Neuronal stem cell (in vitro differentiated cells): ENCODE measurements at regions not wholly inside any gene's neighbourhood (a gene's known extent, or its start where the extent isn't known, plus 50 kb on each side); places are given as distances from the start of the nearest gene placed in this dataset.

Source experiments
- DNase-seq: peaks from one replicate; pipeline ENCODE4 v3.0.0-alpha.2; 2013; ENCODE audit warnings: low spot score
- H2AFZ ChIP-seq: one replicate; pipeline ENCODE4 v1.6.1; 2013; ENCODE audit warnings: mild to moderate bottlenecking, low read length, inconsistent platforms
- H2AK5ac ChIP-seq: 2 replicates; pipeline ENCODE4 v1.6.1; 2013; ENCODE audit warnings: low read depth, mild to moderate bottlenecking, inconsistent platforms, low read length, moderate library complexity, mixed read lengths
- H2BK120ac ChIP-seq: 2 replicates; pipeline ENCODE4 v1.6.1; 2013; ENCODE audit warnings: low read depth, mild to moderate bottlenecking, inconsistent platforms, low read length, moderate library complexity, mixed read lengths
- H2BK12ac ChIP-seq: one replicate; pipeline ENCODE4 v1.6.1; 2013; ENCODE audit warnings: low read length, inconsistent platforms
- H2BK15ac ChIP-seq: 2 replicates; pipeline ENCODE4 v1.6.1; 2013; ENCODE audit warnings: mild to moderate bottlenecking, low read length, inconsistent platforms, mixed read lengths
- H2BK5ac ChIP-seq: one replicate; pipeline ENCODE4 v1.6.1; 2013; ENCODE audit warnings: inconsistent platforms, mild to moderate bottlenecking, low read length, moderate library complexity
- H3K14ac ChIP-seq: one replicate; pipeline ENCODE4 v1.6.1; 2013; ENCODE audit warnings: low read length, inconsistent platforms
- H3K18ac ChIP-seq: 2 replicates; pipeline ENCODE4 v1.6.1; 2013; ENCODE audit warnings: low read length, inconsistent platforms
- H3K23ac ChIP-seq: 2 replicates; pipeline ENCODE4 v1.6.1; 2013; ENCODE audit warnings: low read depth, mild to moderate bottlenecking, mixed read lengths, low read length, inconsistent platforms; ENCODE audit not compliant: poor library complexity
- H3K27ac ChIP-seq: replicated peaks from 3 replicates; pipeline ENCODE4 v1.5.1; 2013; ENCODE audit warnings: low read length, inconsistent platforms
- H3K27me3 ChIP-seq, 3 experiments: 2 replicates each; pipeline ENCODE4 v1.6.1; 2013; ENCODE audit warnings: low read length in 3 of 3, mild to moderate bottlenecking in 2 of 3, inconsistent platforms in 1 of 3, low read depth in 1 of 3, mixed read lengths in 1 of 3, moderate library complexity in 1 of 3; ENCODE audit not compliant: control insufficient read depth in 3 of 3, insufficient read depth in 3 of 3
- H3K36me3 ChIP-seq, 2 donors: replicated peaks in 1 of 2; 2 replicates each; pipeline ENCODE4 v1.6.1; 2013; ENCODE audit warnings: low read length in 2 of 2; ENCODE audit not compliant: control insufficient read depth in 2 of 2, insufficient read depth in 2 of 2
- H3K4ac ChIP-seq: 2 replicates; pipeline ENCODE4 v1.6.1; 2013; ENCODE audit warnings: inconsistent platforms, mild to moderate bottlenecking, low read length, moderate library complexity
- H3K4me1 ChIP-seq, 2 donors: 1 replicate in 1 of 2; 2 replicates in 1 of 2; pipeline ENCODE4 v1.6.1; 2013; ENCODE audit warnings: low read length in 2 of 2, low read depth in 1 of 2; ENCODE audit not compliant: control insufficient read depth in 2 of 2, insufficient read depth in 1 of 2
- H3K4me2 ChIP-seq: one replicate; pipeline ENCODE4 v1.6.1; 2013; ENCODE audit warnings: mild to moderate bottlenecking, low read length, inconsistent platforms; ENCODE audit not compliant: insufficient read depth, poor library complexity, severe bottlenecking
- H3K4me3 ChIP-seq, 2 donors: 2 replicates each; pipeline ENCODE4 v1.5.1; 2013; ENCODE audit warnings: low read length in 2 of 2, mild to moderate bottlenecking in 2 of 2, inconsistent platforms in 1 of 2, moderate library complexity in 1 of 2
- H3K79me1 ChIP-seq: one replicate; pipeline ENCODE4 v1.6.1; 2013; ENCODE audit warnings: low read depth, mild to moderate bottlenecking, inconsistent platforms, low read length, moderate library complexity
- H3K9ac ChIP-seq: one replicate; pipeline ENCODE4 v1.6.1; 2013; ENCODE audit warnings: mild to moderate bottlenecking, low read depth, low read length, inconsistent platforms; ENCODE audit not compliant: poor library complexity
- H3K9me3 ChIP-seq, 2 donors: replicated peaks in 1 of 2; 2 replicates each; pipeline versions ENCODE3 to v1.6.1; 2013; ENCODE audit warnings: low read length in 2 of 2, mild to moderate bottlenecking in 2 of 2, inconsistent platforms in 1 of 2, low read depth in 1 of 2, mixed read lengths in 1 of 2, moderate library complexity in 1 of 2; ENCODE audit not compliant: control insufficient read depth in 2 of 2, insufficient read depth in 1 of 2
- H4K8ac ChIP-seq: one replicate; pipeline ENCODE4 v1.6.1; 2013; ENCODE audit warnings: low read depth, mild to moderate bottlenecking, inconsistent platforms, low read length, moderate library complexity
- H4K91ac ChIP-seq: one replicate; pipeline ENCODE4 v1.6.1; 2013; ENCODE audit warnings: low read length, low read depth, mild to moderate bottlenecking, inconsistent platforms; ENCODE audit not compliant: poor library complexity
- WGBS, 2 donors: extraction: QIAGEN DNeasy Blood & Tissue Kit; methylation state at CpG; one replicate each; pipeline ENCODE4 v1.1.7; 2013; ENCODE audit warnings: missing lambda C conversion rate in 2 of 2, mixed read lengths in 1 of 2; ENCODE audit not compliant: insufficient read length in 2 of 2, insufficient replicate concordance in 1 of 2; ENCODE audit errors: extremely low coverage in 2 of 2; 5-methylcytosine and 5-hydroxymethylcytosine counted together

DNA sequence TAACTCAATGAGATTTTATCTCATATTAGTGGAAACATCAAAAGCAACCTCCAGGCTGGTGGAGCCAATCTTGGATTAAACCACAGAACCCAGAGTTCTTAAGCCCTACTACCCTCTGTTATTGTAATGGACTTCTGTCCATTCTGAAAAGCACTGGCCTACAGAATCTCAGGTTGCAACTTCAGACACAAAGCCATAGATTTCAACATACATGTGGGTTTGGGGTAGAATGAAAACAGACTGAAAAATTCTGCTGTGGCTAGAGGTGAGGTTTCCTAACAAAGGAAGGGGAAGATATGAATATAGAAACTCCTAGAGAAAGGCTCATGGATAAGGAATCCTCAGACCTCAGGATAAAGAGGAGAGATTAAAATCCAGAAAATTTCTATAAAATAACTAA is 569.8 kb upstream of the RIOK2 start:
- Histone ChIP-seq H2BK120ac (no peak overlapping the region), H4K8ac (no peak overlapping the region), H3K4ac (no peak overlapping the region), H2AFZ (peak overlapping the region; percentile 24), H2BK15ac (no peak overlapping the region), H3K4me1 (no peaks in the 10 kb centered on the region), H2BK12ac (no peak overlapping the region), H2BK5ac (no peak overlapping the region), H3K18ac (no peak overlapping the region), H3K36me3 (no peaks in the 10 kb centered on the region), H3K23ac (no peak overlapping the region), H3K9me3 (no peaks in the 10 kb centered on the region), H3K27me3 (no peaks in the 10 kb centered on the region), H3K79me1 (no peaks in the 10 kb centered on the region), H3K27ac (no peak overlapping the region), H3K9ac (no peak overlapping the region), H4K91ac (no peak overlapping the region), H3K4me3 (no peak overlapping the region), H3K4me2 (no peak overlapping the region), H2AK5ac (no peak overlapping the region), H3K14ac (no peak overlapping the region)
- DNase-seq: no peak

DNA sequence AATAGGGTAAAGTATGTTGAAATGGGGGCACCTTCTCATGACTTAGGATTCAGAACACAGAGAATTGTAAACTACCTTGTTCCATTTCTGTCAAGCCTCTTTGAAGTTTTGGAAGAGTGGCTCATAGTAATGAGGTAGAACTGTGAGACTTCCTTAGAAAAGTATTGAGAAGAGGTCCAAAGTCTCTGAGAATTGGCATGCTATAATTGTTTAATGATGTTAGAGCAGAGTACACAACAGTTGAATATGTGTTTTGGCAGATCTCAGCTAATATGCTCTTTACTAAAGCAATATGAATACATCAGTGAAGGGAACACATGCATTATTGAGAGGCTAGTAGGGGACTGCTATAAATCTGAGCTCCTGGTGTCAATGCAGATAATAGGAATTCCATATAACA is 579.4 kb upstream of the RIOK2 start:
- no peak overlapping the region for H3K4me2 ChIP-seq
- no peaks in the 10 kb centered on the region for H3K36me3 ChIP-seq
- H3K18ac ChIP-seq: no peak overlapping the region
- H3K4me1 ChIP-seq: no peaks in the 10 kb centered on the region
- H4K91ac ChIP-seq: no peak overlapping the region
- no peak overlapping the region for H2AK5ac ChIP-seq
- H2BK120ac ChIP-seq: no peak overlapping the region
- no peaks in the 10 kb centered on the region for H3K27me3 ChIP-seq
- DNase-seq: no peak
- H2BK15ac ChIP-seq: no peak overlapping the region
- no peak overlapping the region for H4K8ac ChIP-seq
- no peaks in the 10 kb centered on the region for H3K79me1 ChIP-seq
- H3K14ac ChIP-seq: no peak overlapping the region
- H3K4ac ChIP-seq: no peak overlapping the region
- no peak overlapping the region for H2BK5ac ChIP-seq
- H2BK12ac ChIP-seq: no peak overlapping the region
- no peaks in the 10 kb centered on the region for H3K9me3 ChIP-seq
- H3K9ac ChIP-seq: no peak overlapping the region
- no peak overlapping the region for H3K4me3 ChIP-seq
- no peak overlapping the region for H3K23ac ChIP-seq
- H3K27ac ChIP-seq: no peak overlapping the region
- no peak overlapping the region for H2AFZ ChIP-seq

DNA sequence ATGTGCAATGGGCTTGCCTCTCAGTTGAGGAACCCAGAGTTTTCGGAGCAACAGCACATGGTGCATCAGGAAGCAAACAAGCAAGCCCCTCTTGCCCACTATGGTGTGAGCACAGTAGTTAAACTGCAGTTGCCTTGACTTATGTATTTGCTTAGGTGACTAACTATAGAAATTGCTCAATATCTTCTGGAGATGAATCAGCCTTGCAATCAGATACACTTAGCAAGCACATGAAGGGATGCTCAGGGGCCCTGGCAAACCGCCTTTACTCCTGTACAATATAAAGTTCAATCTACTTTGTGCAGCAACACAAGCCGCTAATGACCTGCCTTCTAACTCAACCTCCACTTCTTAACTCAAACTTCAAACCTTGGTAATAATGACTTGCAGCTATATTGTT is 581.7 kb upstream of the RIOK2 start:
- Histone ChIP-seq H3K79me1 (no peaks in the 10 kb centered on the region), H3K18ac (no peak overlapping the region), H4K8ac (no peak overlapping the region), H3K9ac (no peak overlapping the region), H3K4me1 (no peaks in the 10 kb centered on the region), H3K4ac (no peak overlapping the region), H3K9me3 (no peaks in the 10 kb centered on the region), H3K4me3 (no peak overlapping the region), H2AFZ (no peak overlapping the region), H2BK120ac (no peak overlapping the region), H3K14ac (no peak overlapping the region), H2BK15ac (no peak overlapping the region), H3K27ac (no peak overlapping the region), H3K4me2 (no peak overlapping the region), H2BK12ac (no peak overlapping the region), H2AK5ac (no peak overlapping the region), H2BK5ac (no peak overlapping the region), H3K36me3 (no peaks in the 10 kb centered on the region), H3K23ac (no peak overlapping the region), H4K91ac (no peak overlapping the region), H3K27me3 (no peaks in the 10 kb centered on the region)
- no peak for DNase-seq
- WGBS, 2 donors: no CpG with 5 or more reads among the region's 3 CpGs

DNA sequence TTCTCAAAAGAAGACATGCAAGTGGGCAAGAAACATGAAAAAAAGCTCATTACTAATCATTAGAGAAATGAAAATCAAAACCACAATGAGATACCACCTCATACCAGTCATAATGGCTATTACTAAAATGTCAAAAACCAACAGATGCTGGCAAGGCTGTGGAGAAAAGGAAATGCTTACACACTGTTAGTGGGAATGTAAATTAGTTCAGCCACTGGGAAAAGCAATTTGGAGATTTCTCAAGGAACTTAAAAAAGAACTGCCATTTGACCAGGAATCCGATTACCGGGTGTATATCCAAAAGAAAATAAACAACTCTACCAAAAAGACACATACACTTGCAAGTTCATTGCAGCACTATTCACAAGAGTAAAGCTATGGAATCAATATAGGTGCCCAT is 595.4 kb upstream of the RIOK2 start:
- no peak for DNase-seq
- Histone ChIP-seq H3K14ac (no peak overlapping the region), H2BK12ac (no peak overlapping the region), H4K91ac (no peak overlapping the region), H3K4me1 (no peaks in the 10 kb centered on the region), H3K36me3 (no peaks in the 10 kb centered on the region), H2AK5ac (no peak overlapping the region), H4K8ac (no peak overlapping the region), H3K18ac (no peak overlapping the region), H3K23ac (no peak overlapping the region), H3K4me3 (no peak overlapping the region), H2AFZ (no peak overlapping the region), H3K9me3 (peaks cover 0 to 3% of the 10 kb centered on the region in 2 donors), H3K79me1 (no peaks in the 10 kb centered on the region), H3K9ac (no peak overlapping the region), H3K4ac (no peak overlapping the region), H3K27ac (no peak overlapping the region), H3K4me2 (no peak overlapping the region), H3K27me3 (no peaks in the 10 kb centered on the region), H2BK120ac (no peak overlapping the region), H2BK15ac (no peak overlapping the region), H2BK5ac (no peak overlapping the region)
- no CpG with 5 or more reads among the region's 2 CpGs for WGBS, 2 donors
